Lung (tissue), 11 donors: ENCODE measurements at regions not wholly inside any gene's neighbourhood (a gene's known extent, or its start where the extent isn't known, plus 50 kb on each side); places are given as distances from the start of the nearest gene placed in this dataset.

Source experiments
- ATAC-seq: fragments of 200-7000 bp; cut with Tn5 transposase; one replicate; pipeline ENCODE4 v1.9.1; 2020; ENCODE audit warnings: moderate number of reproducible peaks; ENCODE audit not compliant: insufficient read depth, low FRiP score
- DNase-seq, 3 donors: peaks; one replicate each; pipeline ENCODE4 v3.0.0-alpha.2; 2013 to 2017
- H3K27ac ChIP-seq, 2 donors: one replicate each; pipeline ENCODE4 v1.5.1; 2013; ENCODE audit warnings: mild to moderate bottlenecking in 2 of 2, moderate library complexity in 2 of 2, control low read depth in 1 of 2, inconsistent platforms in 1 of 2, low read depth in 1 of 2, low read length in 1 of 2
- H3K27me3 ChIP-seq, 3 donors: one replicate each; pipeline ENCODE4 v1.5.1; 2013; ENCODE audit warnings: low read length in 2 of 3; ENCODE audit not compliant: control insufficient read depth in 3 of 3, insufficient read depth in 3 of 3
- H3K36me3 ChIP-seq, 4 donors: one replicate each; pipeline ENCODE4 v1.5.1; 2013; ENCODE audit warnings: low read length in 4 of 4, mild to moderate bottlenecking in 1 of 4, moderate library complexity in 1 of 4; ENCODE audit not compliant: control insufficient read depth in 4 of 4, insufficient read depth in 4 of 4
- H3K4me1 ChIP-seq, 5 donors: one replicate each; pipeline ENCODE4 v1.5.1; 2013; ENCODE audit warnings: low read length in 5 of 5, mild to moderate bottlenecking in 2 of 5, moderate library complexity in 1 of 5; ENCODE audit not compliant: control insufficient read depth in 5 of 5, insufficient read depth in 5 of 5
- H3K4me3 ChIP-seq: one replicate; pipeline ENCODE4 v1.5.1; 2013; ENCODE audit warnings: mild to moderate bottlenecking, control low read depth, moderate library complexity
- H3K9ac ChIP-seq, 2 donors: one replicate each; pipeline ENCODE4 v1.5.1; 2013; ENCODE audit warnings: low read length in 2 of 2, control low read depth in 1 of 2; ENCODE audit not compliant: insufficient read depth in 1 of 2
- H3K9me3 ChIP-seq, 4 donors: one replicate each; pipeline ENCODE4 v1.5.1; 2013; ENCODE audit warnings: low read length in 3 of 4, mild to moderate bottlenecking in 1 of 4, moderate library complexity in 1 of 4; ENCODE audit not compliant: control insufficient read depth in 4 of 4, insufficient read depth in 3 of 4
- CTCF ChIP-seq: IDR thresholded peaks from 2 replicates; pipeline ENCODE4 v1.5.1; 2012; ENCODE audit warnings: mild to moderate bottlenecking; ENCODE audit errors: control extremely low read depth, extremely low read depth
- WGBS, 2 donors: extraction: QIAGEN DNeasy Blood & Tissue Kit; methylation state at CpG; one replicate each; pipeline ENCODE4 v1.1.7; 2013; 5-methylcytosine and 5-hydroxymethylcytosine counted together
- donor health status: control.
- donor health status: control.
- donor health status: Bipolar disorder and iron deficiency.
- donor health status: healthy.
- donor health status: DM: yes; HTN: yes; CAD: no.

DNA sequence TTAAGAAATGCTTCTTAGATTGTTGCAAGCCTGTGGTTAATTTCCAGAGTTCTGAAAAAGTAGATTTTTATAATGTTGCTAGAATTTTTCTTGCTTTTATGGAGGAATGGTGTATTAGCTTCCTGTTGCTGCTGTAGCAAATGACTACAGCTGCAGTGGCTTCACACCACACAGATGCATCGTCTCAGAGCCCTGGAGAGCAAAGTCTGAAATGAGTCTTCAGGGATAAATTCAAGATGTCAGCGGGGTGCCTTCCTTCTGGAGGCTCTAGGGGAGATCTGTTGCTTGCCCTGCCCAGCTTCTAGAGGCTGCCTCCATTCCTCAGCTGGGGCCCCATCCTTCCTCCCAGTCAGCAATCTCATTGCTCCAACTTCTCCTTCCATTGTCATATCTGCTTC is 187.8 kb downstream of the ZNF516 start:
- H3K27me3 ChIP-seq = no peaks in the 10 kb centered on the region
- peak in 1 of 3 donors; percentile 30 for DNase-seq
- no peak for ATAC-seq
- H3K4me1 ChIP-seq = no peaks in the 10 kb centered on the region
- H3K9me3 ChIP-seq = peaks cover 0 to 2% (median 0%) of the 10 kb centered on the region in 4 donors
- WGBS, 2 donors = 85 to 90% methylated on average over 2 of the region's 2 CpGs
- no peak overlapping the region for H3K9ac ChIP-seq
- TF ChIP-seq CTCF = no peak
- H3K36me3 ChIP-seq = no peaks in the 10 kb centered on the region
- no peak overlapping the region for H3K4me3 ChIP-seq
- H3K27ac ChIP-seq = no peak overlapping the region

DNA sequence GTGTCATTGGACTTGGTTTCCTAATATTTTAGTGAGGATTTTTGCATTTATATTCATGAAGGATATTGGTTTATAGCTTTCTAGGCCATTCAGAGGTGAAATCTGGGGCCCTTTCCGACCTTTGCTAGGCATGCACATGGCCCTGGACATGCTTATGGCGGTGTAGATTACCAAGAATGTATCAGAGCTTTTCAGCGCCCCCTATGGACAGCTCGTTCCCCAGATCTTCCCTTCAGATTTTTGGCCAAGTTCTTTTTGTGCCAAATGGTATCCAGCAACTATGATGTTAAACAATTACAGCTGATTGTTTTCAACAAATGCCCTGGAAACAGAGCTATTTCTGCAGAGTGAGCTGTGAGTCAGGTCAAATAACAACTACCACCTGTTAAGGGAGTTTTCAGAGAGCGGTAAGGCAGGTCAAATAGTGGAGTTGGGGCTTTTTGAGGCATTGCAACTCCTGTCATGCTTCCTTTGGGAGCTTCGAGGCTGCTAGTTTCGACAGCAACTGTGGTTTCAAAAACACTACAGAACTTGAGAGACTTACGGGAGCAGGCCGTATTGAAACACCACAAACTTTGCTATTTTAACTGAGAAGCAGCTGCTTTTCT is 188.3 kb downstream of the ZNF516 start:
- Histone ChIP-seq H3K27me3 (no peaks in the 10 kb centered on the region), H3K9me3 (peaks cover 0 to 2% (median 0%) of the 10 kb centered on the region in 4 donors), H3K4me3 (no peak overlapping the region), H3K27ac (no peak overlapping the region), H3K9ac (no peak overlapping the region), H3K36me3 (no peaks in the 10 kb centered on the region), H3K4me1 (no peaks in the 10 kb centered on the region)
- 82 to 83% methylated on average over 9 of the region's 9 CpGs for WGBS, 2 donors
- TF ChIP-seq CTCF = no peak
- ATAC-seq = no peak
- DNase-seq = no peak

DNA sequence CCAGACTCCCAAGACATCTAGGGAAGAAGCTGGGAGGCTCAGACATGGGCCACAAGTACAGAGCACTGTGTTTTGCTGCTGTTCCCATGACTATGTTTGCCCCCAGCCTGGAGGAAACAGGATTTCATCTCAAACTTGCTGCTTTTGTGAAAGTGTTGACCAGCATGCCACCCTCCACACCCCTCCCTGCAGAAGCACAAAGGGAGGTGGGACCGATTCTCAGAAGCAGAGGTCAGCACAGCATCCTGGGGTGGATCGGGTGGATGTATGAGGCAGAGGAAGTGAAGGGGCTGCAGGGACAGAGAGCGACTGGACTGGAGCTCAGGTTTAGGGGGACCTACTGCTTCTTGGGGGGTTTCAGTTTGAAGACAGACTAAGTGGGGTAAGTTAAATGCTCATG is 209.2 kb downstream of the ZNF516 start:
- 47 to 54% methylated on average over 3 of the region's 3 CpGs for WGBS, 2 donors
- TF ChIP-seq CTCF = no peak
- Histone ChIP-seq H3K27me3 (no peaks in the 10 kb centered on the region), H3K9ac (no peak overlapping the region), H3K9me3 (peaks cover 0 to 7% (median 5%) of the 10 kb centered on the region in 4 donors), H3K27ac (no peak overlapping the region), H3K4me3 (no peak overlapping the region), H3K36me3 (no peaks in the 10 kb centered on the region), H3K4me1 (peaks cover 0 to 2% (median 0%) of the 10 kb centered on the region in 5 donors)
- ATAC-seq (no peak), DNase-seq (no peak)

DNA sequence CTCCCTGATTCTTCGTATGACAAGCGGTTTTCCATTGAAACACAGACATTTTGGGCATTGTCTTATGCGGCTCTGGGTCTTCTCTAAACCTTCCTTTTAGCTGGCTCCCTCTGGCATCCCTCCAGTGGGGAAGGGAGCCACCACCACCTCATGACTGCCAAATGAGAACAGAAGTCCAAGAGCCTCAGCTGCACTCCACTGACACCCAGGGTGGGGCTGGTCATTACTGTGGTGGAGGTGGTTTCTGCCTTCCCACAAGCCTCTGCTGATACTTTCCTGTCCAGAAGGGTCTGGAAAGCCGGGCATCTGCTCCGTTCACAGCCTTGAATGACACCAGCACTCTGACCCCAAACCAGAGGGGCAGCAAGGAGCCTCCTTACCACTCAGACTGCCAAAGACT is 213.5 kb downstream of the ZNF516 start:
- H3K27ac ChIP-seq = no peak overlapping the region
- H3K9me3 ChIP-seq = peaks cover 0 to 7% (median 5%) of the 10 kb centered on the region in 4 donors
- ATAC-seq (no peak), DNase-seq (no peak)
- peaks cover 0 to 2% (median 0%) of the 10 kb centered on the region in 5 donors for H3K4me1 ChIP-seq
- H3K27me3 ChIP-seq = no peaks in the 10 kb centered on the region
- H3K4me3 ChIP-seq = no peak overlapping the region
- no peak for TF ChIP-seq CTCF
- 53 to 70% methylated on average over 5 of the region's 5 CpGs for WGBS, 2 donors
- no peaks in the 10 kb centered on the region for H3K36me3 ChIP-seq
- H3K9ac ChIP-seq = no peak overlapping the region
